GM19240 (cell line): ENCODE measurements at regions not wholly inside any gene's neighbourhood (a gene's known extent, or its start where the extent isn't known, plus 50 kb on each side); places are given as distances from the start of the nearest gene placed in this dataset.

Experiments
- DNase-seq: peaks from one replicate; pipeline ENCODE4 v3.0.0; 2011; ENCODE audit warnings: low spot score; ENCODE audit not compliant: insufficient read length

- no peak for DNase-seq
These were observed 313.1 kb upstream of the ZNF32 start for GRCh38 chr10:43961523-43962345.

- no peak for DNase-seq
These were observed 312.3 kb upstream of the ZNF32 start for GRCh38 chr10:43960981-43961380.

- no peak for DNase-seq
These were observed 311.8 kb upstream of the ZNF32 start for GRCh38 chr10:43960477-43960876.

- no peak for DNase-seq
These were observed 311.4 kb upstream of the ZNF32 start for GRCh38 chr10:43960135-43960415.

GRCh38 chr10:43959364-43960134 lies 310.9 kb upstream of the ZNF32 start:
- no peak for DNase-seq

GRCh38 chr10:43958964-43959363 lies 310.3 kb upstream of the ZNF32 start:
- no peak for DNase-seq

GRCh38 chr10:43958071-43958432 lies 309.4 kb upstream of the ZNF32 start:
- DNase-seq, result no peak

GRCh38 chr10:43957267-43958070 lies 308.8 kb upstream of the ZNF32 start:
- no peak for DNase-seq

GRCh38 chr10:43955978-43956377 lies 307.3 kb upstream of the ZNF32 start:
- no peak for DNase-seq

GRCh38 chr10:43955002-43955596 lies 306.4 kb upstream of the ZNF32 start:
- no peak for DNase-seq

- DNase-seq, result no peak
These were observed 305.0 kb upstream of the ZNF32 start for GRCh38 chr10:43953672-43954071.

- DNase-seq, result no peak
These were observed 304.1 kb upstream of the ZNF32 start for GRCh38 chr10:43952760-43953159.

- DNase-seq, result no peak
These were observed 300.7 kb upstream of the ZNF32 start for GRCh38 chr10:43949351-43949750.

- no peak for DNase-seq
These were observed 297.8 kb upstream of the ZNF32 start for GRCh38 chr10:43946445-43946844.

- DNase-seq, result no peak
These were observed 297.2 kb upstream of the ZNF32 start for GRCh38 chr10:43945908-43946307.

GRCh38 chr10:43945094-43945730 lies 296.5 kb upstream of the ZNF32 start:
- DNase-seq, result no peak

- DNase-seq, result no peak
These were observed 295.9 kb upstream of the ZNF32 start for GRCh38 chr10:43944381-43945093.

GRCh38 chr10:43943818-43944360 lies 295.2 kb upstream of the ZNF32 start:
- DNase-seq, result no peak

GRCh38 chr10:43943119-43943817 lies 294.6 kb upstream of the ZNF32 start:
- no peak for DNase-seq
